GM10266 (cell line): ENCODE measurements at regions not wholly inside any gene's neighbourhood (a gene's known extent, or its start where the extent isn't known, plus 50 kb on each side); places are given as distances from the start of the nearest gene placed in this dataset.

ENCODE experiments used
- DNase-seq: peaks from one replicate; pipeline ENCODE4 v3.0.0; 2012; ENCODE audit errors: extremely low spot score
- TF ChIP-seq, protein P1 (sequence below): IDR thresholded peaks from 2 replicates; pipeline ENCODE4 v1.5.1; 2012; ENCODE audit warnings: mild to moderate bottlenecking, low read depth; ENCODE audit not compliant: control insufficient read depth, insufficient read depth; ENCODE audit errors: missing control alignments

DNA sequence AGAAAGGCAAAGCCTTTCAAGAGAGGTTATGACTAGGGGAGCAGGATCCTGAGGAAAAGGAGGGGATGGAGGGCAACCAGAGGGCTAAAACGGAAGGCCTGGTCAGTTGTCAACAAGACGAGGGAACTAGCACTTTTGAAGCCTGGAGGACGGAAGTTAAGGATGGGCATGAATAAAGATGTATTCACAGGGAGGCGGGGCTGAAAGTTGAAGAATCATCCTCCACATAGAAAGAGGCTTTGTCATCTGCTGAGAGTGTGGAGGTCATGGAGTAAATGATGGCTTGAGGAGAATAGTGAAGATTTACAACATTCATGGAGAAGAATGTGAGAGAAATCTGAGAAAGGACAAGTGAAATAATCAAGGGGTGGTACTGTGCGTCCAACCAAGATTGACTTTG, 137.5 kb downstream of the MAGEB17 start:
- TF ChIP-seq, protein P1, sequence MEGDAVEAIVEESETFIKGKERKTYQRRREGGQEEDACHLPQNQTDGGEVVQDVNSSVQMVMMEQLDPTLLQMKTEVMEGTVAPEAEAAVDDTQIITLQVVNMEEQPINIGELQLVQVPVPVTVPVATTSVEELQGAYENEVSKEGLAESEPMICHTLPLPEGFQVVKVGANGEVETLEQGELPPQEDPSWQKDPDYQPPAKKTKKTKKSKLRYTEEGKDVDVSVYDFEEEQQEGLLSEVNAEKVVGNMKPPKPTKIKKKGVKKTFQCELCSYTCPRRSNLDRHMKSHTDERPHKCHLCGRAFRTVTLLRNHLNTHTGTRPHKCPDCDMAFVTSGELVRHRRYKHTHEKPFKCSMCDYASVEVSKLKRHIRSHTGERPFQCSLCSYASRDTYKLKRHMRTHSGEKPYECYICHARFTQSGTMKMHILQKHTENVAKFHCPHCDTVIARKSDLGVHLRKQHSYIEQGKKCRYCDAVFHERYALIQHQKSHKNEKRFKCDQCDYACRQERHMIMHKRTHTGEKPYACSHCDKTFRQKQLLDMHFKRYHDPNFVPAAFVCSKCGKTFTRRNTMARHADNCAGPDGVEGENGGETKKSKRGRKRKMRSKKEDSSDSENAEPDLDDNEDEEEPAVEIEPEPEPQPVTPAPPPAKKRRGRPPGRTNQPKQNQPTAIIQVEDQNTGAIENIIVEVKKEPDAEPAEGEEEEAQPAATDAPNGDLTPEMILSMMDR: no peak
- no peak for DNase-seq

DNA sequence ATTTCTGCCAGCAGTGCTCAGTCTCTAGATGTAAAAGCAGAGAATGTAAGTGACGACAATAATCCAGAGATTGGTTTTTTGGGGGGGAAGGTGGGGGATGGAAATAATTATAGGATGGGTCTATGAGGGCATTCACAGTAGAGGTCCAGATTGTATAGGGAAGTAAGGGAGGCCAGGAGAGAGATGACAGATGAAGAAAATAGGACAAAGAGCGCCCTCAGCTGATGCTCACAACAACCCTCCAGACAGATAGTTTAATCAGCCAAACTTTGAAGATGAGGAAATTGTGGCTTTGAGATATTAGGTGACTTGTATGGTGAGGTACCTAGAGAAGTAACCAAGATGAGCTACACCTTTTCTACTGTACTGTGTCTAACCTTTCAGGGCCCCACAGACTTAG, 137.9 kb downstream of the MAGEB17 start:
- TF ChIP-seq, protein P1: no peak

DNA sequence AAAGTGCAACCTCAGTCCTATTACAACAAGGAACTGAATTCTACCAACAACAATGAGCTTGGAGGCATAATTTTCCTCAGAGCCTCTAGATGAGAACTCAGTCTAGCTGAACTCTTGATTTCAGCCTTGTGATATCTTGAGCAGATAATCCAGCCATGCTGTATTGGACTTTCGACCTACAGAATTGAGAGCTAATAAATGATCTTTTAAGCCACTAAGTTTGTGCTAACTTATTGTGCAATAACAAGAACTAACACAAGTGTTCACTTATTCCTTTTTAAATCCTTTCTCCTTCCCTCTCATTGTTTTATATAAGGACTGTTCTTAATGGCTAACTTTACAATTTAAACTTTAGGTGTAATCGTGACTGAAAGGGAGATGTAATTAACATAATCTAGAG, 140.7 kb downstream of the MAGEB17 start:
- DNase-seq: no peak
- TF ChIP-seq, protein P1: no peak

More for the DNA sequence above, 137.9 kb downstream of the MAGEB17 start:
- no peak for DNase-seq

- TF ChIP-seq, protein P1: no peak
- DNase-seq: no peak
These were observed 141.5 kb downstream of the MAGEB17 start for GRCh38 chrX:16308773-16309172.

DNA sequence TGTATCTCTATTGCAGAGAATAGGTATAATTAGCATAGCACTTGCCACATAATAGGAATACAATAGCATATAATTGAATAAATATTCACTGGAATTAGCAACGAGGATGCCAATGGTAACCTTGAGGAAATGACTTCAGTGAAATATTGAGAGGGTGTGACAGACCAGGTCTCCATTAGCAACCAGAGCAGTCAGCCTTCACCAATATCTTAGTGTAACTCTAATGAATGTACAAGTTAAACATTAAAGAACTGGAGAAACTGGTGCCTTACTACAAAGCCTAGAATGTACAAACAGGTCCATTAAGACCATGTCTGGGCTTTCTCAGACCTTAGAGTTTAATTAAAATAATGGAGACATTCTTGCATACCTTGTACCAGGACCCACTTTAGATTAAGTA, 143.0 kb downstream of the MAGEB17 start:
- no peak for DNase-seq
- TF ChIP-seq, protein P1: no peak

DNA sequence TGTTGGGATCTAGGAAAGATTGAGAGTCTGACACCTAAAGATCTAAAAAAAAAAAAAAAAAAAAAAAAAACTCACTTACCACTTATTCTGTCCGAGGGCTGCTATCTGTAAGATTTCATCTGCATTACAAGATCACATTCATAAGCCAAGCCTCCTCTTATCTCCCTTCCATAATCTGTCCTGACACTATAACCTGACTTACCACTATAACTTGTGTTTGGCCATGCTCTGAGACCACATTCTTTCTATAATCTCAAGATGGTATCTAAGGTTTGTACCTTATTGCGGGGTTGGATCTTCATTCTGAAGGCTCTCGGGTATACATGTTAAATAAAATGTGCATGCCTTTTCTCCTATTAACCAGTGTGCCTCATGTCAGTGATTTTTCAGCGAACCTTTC, 144.4 kb downstream of the MAGEB17 start:
- no peak for DNase-seq
- TF ChIP-seq, protein P1: no peak

- TF ChIP-seq, protein P1: no peak
- DNase-seq: no peak
These were observed 145.7 kb downstream of the MAGEB17 start for GRCh38 chrX:16312761-16313623.
